GM12892 (cell line): ENCODE measurements at regions not wholly inside any gene's neighbourhood (a gene's known extent, or its start where the extent isn't known, plus 50 kb on each side); places are given as distances from the start of the nearest gene placed in this dataset.

Experiments
- POLR2A ChIP-seq: IDR thresholded peaks from 2 replicates; pipeline ENCODE4 v1.6.1; 2011; ENCODE audit warnings: low read depth, low read length, control low read depth
- POLR2AphosphoS5 ChIP-seq: IDR thresholded peaks from 2 replicates; pipeline ENCODE4 v1.6.1; 2011; ENCODE audit warnings: low read depth, low read length, control low read depth

- TF ChIP-seq POLR2A (no peak), POLR2AphosphoS5 (no peak)
These were observed 292.0 kb upstream of the ZMIZ1 start for GRCh38 chr10:78776756-78777155.
